ENCODE measurements at regions not wholly inside any gene's neighbourhood (a gene's known extent, or its start where the extent isn't known, plus 50 kb on each side); places are given as distances from the start of the nearest gene placed in this dataset.
A peak's percentile ranks its signal among the peaks of the same experiment; 100 is the strongest.

DNA sequence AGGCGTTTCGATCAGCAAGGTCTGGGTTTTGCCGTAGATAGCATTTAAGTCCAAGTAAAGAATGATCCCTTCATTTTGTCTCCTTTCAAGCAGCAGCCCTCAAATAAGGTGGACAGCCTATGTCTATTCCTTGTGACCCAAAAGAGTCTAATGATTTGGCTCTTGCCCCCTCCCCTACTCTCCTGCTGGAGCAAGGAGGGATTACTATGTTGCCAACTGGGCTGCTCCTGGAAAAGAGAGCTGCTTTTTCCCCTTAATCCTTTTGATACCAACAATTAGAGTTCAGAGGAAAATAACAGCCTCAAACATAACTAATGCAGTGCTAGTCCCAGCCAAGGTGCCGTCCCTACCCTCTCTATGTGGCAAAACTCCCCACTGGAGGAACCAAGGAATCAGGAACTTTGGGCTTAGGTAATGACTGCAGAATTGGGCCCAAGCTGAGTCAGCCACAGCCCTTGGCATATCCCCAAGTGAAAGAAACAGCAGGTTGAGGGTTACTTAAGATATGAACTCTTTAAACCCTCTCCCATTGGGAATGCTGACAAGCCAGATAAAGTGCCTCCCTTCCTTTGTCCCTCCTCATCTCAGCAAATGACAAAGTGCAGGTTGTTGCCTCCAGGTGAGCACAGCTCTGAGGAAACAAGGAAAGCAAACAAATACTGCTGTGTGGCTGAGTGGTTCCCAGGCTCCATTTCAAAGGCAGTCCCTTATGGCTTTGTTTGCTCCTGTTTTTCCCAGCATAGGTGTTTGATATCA is 643.7 kb downstream of the INHBA start:
- DNase-seq: no peak

DNA sequence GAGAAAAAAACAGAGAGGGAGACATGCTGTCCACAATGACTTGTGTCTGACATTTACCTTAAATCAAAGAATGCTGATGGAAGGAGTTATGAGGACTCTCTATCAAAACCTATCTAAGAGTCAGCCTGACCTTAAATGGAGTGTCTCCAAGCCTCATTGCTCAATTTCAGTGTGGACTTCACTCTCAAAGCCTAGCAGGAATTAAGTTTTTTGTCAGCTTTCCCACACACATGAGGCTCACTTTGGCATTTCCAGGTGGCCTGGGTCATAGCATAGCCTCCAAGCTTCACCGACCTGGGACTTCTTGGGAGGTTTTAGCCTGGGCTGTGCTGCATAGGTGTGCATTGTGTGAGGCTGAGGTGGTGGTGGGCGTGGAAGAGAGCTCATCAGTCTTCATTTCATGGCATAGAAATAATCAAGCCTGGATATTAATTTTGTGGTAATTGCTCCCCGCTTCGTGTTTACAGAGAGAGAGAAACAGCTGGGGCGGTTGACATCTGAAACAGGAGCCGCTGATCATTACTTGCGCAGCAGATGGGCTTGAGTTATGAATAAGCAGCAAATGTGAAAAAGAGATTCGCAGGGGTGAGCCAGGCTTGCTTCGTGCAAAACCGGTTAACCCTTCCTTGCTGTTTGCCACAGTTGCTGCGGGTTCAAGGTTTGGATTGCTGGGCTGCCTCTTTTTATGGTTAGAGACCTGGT is 647.8 kb downstream of the INHBA start:
- peak; percentile 97 for DNase-seq

- DNase-seq: no peak
Measured at GRCh38 chr7:41053820-41054219, 649.1 kb downstream of the INHBA start.

DNA sequence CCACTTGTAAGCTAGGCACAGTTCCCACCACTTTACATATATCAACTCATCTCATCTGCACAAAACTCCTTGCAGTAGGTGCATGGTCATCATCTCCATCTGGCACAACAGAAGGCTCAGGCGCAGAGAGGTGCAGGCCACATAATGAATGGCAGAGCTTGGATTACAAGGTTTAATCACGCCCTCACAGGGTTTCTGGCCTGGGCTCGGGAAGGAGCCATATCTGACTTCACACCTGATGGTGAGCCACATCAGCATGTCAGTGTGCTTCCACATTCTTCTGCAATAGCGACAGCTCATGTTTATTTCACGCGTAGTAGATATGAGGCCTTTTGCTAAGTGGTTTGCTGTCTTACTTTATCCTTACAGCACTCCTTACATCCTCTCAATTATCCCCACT is 650.2 kb downstream of the INHBA start:
- DNase-seq: no peak

DNA sequence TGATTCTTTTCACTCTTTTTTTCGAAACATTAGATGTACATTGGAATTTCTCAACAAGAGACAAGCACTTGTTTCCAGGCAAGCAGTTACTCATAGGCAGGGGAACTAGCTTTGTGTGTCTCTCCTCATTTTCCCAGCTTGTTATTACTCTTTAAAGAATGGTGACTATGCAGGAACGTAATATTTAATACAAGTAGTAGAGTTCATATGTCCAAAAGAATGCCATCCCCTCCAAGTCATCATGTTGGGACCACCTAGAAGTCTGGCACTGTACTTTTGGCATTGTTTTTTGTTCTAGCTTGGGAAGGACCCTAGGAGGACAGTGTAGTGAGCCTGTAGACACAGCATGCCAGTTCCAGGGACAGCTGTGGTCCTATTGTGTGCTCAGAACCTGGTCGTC is 650.7 kb downstream of the INHBA start:
- DNase-seq: no peak

- no peak for DNase-seq
Measured at GRCh38 chr7:41051535-41051934, 651.4 kb downstream of the INHBA start.

GRCh38 chr7:41051062-41051461 is 651.8 kb downstream of the INHBA start:
- no peak for DNase-seq

- no peak for DNase-seq
Measured at GRCh38 chr7:41048771-41049170, 654.1 kb downstream of the INHBA start.

DNA sequence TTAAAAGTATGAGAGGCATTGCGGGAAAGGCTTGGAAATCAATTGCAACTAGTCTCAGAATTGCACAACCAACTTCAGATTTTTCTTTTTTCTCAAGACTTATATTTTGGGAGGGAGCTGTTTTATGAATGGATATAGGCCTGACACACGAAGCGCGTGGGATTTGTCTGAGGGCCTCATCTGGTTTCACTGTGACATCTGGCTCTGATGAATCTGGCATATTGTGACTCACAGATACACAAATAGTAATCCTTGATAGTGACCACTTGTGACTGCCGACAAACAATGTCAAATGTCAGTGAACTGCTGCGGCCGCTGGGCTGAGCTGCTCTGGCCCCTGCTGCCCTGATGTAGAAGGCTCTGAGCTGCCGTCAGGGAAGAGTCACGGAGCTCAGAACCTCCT is 655.1 kb downstream of the INHBA start:
- DNase-seq: no peak

GRCh38 chr7:41047211-41047610 is 655.7 kb downstream of the INHBA start:
- DNase-seq: no peak

- no peak for DNase-seq
Measured at GRCh38 chr7:41046776-41047175, 656.1 kb downstream of the INHBA start.

DNA sequence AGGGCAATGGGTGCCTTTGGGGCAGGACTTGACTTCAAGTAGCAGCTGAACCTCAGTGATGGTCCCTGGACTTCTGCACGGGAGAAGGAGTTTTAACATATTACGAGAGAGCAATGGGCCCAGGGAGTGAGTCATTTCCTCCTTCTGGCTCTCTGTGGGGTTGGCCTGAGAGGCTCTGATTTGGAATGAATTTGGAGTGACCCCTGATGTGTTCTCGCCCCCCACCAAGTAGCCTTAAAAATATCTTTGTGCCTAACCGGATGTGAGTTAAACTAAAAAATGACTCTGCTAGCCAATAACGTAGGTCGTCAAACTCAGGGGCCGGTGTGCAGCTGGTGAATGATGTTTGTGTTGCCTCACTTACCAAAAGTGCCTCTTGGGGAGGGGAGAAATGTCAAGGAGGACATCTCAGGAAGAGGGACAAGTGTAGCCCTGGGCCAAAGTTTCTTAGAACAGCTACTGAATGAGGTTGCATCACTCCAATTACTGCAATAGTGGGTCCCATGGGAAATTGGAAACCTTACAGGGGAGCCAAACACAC is 656.6 kb downstream of the INHBA start:
- DNase-seq: no peak

GRCh38 chr7:41045556-41046123 is 657.2 kb downstream of the INHBA start:
- peak; percentile 80 for DNase-seq

- DNase-seq: no peak
Measured at GRCh38 chr7:41039981-41040380, 662.9 kb downstream of the INHBA start.

DNA sequence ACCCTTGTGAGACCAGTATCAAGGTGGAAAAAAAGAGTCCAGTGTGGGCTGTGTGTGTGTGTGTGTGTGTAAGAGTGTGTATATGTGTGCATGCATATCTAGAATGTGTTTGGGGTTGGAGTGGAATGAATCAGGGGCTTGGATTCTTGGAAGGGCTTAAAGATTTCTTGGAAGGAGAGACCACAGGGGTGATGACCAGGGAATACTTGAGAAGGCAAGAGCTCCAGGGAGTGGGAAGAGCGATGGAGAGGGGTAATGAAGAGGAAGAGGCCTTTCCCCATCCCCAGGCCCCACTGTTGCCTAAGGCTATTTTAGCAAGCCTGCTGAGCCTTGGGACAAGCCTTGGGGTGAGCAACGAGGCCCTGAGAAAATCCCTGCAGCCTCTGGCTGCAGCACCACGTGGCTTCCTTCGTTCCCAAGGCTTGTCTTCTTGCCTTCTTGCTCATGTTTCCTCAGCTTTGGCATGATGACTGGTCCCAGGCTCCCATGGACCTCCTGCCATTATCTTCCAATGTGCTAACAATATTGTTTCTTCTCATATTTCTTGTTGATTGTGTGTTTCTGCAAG is 663.4 kb downstream of the INHBA start:
- no peak for DNase-seq

DNA sequence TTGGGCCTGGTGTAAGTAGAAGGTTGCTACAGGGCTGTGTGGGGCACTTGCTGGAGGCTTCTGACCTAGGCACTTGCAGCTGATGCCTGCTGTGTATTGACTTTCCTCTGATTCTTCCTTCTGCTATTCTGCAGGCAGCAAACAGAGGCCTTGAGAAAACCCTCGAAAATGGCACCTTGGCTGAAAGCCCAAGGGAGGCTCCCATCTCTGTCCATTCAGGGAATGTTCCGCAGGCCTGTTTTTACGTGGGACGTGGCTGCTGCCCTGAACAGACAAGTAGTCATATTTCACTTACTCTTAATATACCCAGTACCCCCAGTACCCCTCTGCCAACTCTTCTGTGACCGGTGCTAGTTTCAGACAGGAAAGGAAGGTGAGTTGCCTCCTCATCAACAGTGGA is 664.7 kb downstream of the INHBA start:
- DNase-seq: no peak

DNA sequence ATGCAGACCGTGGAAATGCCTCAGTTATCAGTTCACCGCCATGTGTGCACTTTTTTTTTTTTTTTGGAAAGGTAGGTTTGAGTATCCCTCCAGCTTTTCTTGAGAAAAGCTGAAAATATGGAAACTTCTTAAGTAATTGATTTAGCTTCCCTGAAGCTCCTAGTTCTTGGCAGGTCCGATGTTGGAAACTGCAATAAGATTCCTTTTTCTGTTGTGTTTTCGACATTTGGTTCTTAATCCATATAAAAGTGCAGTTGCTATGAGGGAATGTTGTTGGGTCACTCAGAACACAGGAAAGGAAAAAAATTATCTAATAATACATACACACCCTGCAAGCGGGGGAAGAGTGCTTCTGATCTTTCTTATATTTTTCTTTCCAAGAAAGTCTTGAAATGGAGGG is 665.2 kb downstream of the INHBA start:
- DNase-seq: no peak

GRCh38 chr7:41035794-41036193 is 667.1 kb downstream of the INHBA start:
- no peak for DNase-seq

DNA sequence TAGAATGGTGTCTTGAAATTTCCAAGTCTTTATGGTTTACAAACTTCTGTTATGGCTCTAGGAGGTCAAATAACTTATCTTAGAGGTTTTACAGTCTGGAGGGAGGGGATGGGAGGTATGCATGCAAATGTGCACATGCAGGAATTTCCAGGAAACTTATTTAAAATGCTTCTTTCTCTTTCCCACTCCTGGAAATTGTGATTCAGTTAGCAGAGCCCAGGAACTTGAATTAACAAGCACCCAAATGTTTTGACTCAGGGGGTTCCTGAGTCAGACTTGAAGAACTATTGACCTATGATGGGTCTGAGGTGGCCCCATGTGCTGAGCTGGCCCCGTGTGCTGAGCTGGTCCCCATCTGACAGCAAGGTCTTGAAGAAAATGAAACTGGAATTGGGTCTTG is 669.4 kb downstream of the INHBA start:
- DNase-seq: no peak

DNA sequence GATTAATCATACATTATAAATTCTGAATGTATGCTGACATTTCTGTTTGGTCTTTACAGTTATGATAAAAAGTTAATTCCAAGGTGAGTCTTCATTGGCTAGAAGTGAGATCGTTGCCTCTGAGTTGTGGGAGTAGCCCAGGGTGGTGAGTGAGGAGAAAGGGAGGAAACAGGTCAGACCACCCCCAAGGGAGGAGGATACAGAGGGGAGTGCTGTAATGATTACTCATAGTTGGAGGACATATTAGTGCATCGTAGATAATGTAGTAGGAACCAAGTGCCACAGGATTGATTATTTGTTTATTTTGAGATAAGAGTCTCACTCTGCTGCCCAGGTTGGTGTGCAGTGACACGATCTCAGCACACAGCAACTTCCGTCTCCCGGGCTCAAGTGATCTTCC is 672.2 kb downstream of the INHBA start:
- DNase-seq: no peak

GRCh38 chr7:41029072-41029499 is 673.8 kb downstream of the INHBA start:
- no peak for DNase-seq

- DNase-seq: no peak
Measured at GRCh38 chr7:41028580-41028979, 674.3 kb downstream of the INHBA start.

DNA sequence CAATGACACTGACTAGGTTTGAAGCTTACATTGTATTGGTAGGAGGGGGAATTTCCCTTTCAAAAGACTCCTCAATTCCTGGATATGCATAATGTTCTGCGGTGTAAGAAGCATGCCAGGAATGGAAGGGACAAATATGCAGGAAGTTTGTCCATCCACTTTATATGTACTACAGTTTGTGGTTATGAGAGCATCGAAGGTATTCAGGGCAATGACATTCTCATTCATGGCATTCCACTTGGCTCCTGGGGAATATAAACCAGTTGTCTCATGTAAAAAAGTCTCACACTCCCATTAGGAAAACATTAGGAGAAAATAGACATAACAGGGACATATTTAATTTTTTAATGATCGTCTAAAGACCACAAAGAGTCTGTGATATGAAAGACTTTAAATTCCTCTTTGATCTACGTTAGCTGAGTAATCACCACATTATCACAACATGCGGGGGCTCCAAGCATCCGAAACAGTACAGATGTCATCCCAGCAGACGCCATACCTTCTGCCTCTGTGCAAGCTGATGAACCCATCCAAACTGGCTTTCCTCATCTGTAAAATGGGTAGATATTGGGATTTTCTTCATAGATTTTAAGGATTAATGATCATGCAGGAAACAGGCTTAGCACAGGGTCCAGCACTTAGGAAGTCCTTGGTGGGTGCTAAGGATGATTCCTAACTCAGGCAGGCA is 675.3 kb downstream of the INHBA start:
- no peak for DNase-seq

Data from NCI-H1694 (cell line).